Stimulated activated CD4-positive, alpha-beta T cell treated with anti-CD3 and anti-CD28 coated beads, Interleukin-2, amount 100 ng/mL, for 24 hours (primary cell): ENCODE measurements at regions not wholly inside any gene's neighbourhood (a gene's known extent, or its start where the extent isn't known, plus 50 kb on each side); places are given as distances from the start of the nearest gene placed in this dataset.

Source experiments
- DNase-seq, 2 donors: peaks; one replicate each; pipeline ENCODE4 v3.0.0-alpha.2; 2020

DNA sequence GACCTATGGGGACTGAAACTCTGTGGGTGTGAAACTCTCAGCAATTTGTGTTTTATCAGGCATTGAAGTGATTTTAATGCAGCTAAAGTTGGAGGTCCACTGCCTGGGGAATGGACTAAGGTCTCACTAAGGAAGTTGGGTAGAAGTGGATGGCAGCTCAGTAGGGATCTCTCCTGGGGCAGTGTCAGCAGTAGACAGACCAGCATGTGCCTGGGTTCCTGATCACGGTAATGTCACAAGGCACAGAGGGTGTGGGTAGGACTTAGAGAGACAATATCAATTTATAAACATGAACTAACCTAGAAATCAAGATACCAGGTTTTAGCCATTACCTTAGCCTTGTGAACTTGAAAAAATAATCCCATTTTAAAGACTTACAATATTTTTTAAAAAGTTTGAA, 380.3 kb upstream of the LCORL start:
- no peak for DNase-seq

DNA sequence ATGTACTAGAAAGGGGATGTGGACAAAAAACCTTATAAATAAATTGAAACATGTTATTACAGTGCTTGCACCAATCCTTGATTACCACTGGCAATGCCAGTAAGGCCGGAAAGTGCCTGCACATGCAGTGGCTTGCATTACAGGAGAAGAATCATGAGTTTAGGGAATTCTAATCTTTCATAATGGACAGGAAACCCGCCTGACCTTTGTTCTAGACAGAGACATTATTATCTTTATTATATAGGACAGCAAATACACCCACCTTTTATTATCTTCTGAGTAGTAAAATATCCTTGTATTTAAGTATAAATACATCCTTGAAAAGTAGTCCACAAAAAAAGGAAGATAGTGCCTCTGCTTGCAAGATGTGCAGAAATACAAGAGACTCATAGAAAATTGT, 379.9 kb upstream of the LCORL start:
- no peak for DNase-seq

DNA sequence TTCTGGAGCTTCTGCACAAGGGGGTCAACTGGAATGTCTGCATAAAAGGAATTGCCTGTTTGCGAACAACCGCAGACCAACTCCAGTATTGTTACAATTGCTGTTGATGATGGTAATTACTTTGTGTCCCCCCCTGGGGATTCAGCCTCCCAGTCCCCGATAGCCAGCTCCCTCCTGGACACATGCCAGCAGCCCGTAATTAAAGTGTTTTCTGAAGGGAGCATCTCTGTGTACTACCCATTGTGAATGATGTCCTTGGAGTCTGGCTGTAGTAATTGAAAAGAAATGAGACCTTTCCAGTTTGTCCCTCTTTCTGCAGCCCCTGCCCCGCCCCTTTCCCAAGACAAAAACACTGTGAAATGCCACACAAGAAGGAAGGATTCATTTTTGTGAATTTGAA, 377.1 kb upstream of the LCORL start:
- DNase-seq, result no peak

DNA sequence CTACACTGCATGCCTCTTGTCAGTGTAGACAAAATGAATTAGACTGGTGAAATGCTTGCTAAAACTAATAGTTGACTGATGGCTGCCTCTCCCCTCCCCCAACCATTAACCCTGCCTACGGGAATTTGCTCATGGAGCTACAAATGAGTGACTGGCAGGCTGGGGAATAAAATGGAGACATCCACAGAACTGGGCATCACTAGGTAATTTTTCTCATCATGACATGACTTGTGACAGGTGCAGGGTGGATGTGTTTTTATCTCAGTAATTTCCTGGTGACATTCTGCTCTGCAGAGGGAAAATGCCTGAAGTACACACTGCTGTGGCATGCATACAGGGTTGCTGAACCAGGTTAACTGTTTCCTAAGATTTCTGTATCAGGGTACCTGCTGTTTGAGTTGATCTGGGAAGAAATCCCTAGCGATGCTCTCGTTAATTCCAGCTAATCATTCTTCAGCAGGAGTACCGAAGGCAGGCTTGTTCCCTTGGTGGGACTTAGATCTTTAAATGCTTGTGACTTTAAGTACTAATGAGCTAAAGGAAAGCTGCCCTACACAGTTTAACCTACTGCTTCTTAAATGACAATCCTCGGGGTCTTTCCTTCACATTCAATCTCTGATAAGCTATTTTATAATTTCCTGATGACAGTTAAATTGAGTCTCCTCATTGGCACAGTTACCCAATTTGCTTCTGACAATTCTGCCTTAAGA, 376.3 kb upstream of the LCORL start:
- DNase-seq, result no peak

DNA sequence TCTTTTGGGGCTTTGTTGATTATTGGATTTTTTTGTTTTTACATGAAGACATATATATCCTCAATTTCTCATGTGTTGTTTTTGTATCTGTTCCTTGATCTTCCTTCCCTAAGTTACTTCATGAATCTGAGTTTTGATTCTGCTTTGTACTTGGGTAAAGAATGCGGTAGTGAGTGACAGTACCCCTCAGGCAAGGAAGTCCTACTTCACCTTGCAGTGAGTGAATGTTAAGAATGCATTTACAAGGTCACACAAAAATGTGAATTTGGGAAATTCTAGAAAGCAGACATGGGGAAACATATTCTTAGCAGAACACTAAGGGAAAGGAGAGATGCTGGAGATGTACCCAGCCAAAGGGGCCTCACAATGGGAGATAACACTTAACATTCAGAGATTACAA, 373.1 kb upstream of the LCORL start:
- no peak for DNase-seq

DNA sequence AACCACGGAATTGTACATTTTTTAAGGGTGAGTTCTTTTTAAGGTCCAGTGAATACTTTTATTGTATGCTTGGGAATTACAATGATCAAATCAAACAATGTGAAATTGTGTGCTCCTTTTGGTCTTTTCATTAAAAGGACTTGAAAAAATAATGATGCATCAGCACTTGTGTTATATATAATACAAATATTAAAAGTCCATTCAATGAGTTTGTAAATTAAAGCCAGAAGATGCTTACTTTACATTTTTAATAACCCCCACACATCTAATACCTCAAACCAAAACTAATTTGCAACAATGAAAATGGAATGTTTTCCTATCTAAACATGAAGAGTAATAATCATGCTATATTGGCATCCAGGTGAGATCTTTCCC, 369.8 kb upstream of the LCORL start:
- DNase-seq, result no peak

DNA sequence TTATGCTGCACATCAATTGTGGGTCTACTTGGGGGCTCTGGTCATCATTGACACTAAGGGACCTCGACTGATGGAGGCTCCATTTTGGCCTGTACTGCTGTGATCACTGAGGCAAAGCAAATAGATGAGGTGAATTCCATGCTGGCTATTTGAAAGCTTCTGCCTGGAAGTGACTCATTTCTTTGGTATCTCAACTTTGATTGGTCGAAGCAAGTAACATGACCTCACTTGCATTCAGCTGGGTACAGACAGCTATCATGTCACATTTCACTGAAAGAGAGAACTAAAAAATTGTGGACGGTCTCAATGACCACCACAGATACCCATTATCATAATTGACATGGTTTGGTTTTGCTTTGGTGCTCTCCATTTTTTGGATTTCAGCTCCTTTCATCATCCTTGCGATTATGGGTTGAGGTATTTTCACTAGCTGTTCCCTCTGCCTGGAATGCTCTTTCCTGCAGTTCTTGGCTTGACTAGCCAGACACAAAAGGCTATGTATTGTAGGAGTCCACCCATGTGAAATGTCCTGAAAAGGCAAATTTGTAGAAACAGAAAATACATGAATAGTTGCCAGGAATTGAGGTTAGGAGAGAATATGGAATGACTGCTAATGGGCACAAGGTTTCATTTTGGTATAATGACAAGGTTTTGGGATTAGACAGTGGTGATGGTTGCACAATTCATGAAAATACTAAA, 369.2 kb upstream of the LCORL start:
- DNase-seq, result no peak

DNA sequence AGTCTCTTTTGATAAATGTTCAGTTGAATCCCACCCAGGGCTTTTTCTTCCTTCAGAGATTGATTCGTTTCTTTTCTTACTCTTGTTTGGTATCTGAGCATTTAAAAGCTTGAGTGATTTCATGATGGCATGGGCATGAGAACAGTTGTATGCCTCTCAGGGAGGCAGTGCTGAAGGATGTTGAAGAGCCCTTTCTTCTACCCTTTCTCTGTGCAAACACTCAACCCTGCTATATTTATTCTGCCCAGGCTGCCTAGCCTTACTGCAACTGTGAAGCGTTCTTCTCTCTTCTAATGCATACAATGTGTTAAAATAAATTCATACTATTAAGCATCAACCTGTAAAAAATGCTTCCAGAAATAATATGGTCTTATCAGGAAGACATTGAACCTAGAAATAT, 367.6 kb upstream of the LCORL start:
- no peak for DNase-seq

DNA sequence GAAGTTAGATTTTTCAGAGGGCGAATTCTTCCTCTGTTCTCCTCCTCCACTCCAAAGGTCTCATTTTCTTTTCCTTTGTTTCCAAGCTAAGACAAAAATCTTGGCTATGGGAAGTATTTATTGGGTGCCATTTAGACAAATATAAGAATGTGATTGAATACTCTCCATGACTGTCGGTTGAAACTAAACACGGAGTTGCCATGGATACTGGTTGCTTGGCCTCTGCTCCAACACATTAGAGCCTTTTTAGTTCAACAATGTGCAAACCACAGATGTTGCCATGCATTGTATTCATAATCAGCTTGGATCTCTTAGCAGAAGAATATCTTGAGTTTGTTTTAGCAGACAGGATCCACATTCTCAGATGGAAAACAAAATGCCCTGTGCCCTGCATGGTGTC, 366.5 kb upstream of the LCORL start:
- no peak for DNase-seq

DNA sequence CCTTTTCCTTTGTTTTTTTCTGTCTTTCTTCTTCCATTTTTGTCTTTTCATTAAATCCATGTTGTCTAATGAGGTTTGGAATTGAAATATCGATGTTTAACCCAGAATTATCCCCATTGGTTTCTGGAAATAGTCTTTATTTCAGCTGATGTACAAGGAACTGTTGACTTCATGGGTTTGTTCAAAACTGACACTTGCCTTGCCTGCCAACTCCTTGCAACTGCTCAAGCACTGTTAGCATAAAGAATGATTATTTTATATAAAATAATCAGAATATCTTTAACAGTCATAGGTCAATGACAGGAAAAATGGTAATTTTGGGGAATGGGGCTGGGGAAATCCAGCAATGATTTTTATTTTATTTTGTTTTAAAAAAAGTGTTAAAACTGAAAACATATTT, 359.6 kb upstream of the LCORL start:
- DNase-seq, result no peak

DNA sequence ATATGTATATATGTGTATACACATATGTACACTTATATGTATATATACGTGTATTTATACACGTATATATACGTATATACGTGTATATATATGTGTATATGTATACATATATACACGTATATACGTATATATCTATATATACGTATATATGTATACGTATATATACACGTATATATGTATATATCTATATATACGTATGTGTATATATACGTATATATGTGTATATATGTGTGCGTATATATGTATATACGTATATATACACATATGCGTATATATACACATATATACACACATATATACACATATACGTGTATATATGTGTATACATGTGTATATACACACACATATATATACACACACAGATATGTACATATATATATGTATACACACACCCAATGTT, 348.0 kb upstream of the LCORL start:
- no peak for DNase-seq

DNA sequence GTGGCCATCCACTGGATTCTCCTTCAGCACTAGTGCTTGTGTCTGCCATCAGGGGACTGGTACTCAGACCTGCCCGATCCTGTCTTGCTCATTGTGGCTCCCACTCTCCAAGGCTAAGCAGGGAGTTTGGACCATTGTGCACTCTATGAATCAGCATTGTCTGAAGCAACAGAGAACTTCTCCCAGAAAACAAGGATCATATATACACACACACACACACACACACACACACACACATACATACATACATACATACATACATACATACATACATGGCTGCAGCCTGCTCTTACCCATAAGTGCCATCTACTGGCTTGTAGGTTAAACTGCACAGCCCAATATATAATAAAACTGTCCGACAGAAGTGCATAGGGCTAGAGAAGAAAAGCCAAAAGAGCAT, 345.3 kb upstream of the LCORL start:
- DNase-seq, result no peak

DNA sequence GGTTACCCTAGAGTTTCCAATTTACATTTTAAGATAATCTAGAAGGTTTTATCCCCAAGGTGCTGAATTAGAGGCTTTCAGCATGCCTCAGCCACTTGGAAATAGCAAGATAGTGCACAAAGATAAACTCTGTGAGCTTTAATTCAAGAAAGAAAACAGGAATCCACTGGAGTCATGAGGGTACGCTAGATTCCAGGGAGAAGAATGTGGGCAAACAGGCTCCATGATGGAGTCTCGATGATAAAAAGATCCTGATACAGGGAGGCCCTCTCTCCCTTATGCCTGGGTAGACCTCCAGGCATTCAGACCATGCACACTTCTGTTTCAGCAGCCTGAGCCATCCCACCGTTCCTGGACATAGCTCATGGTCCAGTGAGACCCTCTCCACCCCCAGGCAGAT, 344.6 kb upstream of the LCORL start:
- no peak for DNase-seq

DNA sequence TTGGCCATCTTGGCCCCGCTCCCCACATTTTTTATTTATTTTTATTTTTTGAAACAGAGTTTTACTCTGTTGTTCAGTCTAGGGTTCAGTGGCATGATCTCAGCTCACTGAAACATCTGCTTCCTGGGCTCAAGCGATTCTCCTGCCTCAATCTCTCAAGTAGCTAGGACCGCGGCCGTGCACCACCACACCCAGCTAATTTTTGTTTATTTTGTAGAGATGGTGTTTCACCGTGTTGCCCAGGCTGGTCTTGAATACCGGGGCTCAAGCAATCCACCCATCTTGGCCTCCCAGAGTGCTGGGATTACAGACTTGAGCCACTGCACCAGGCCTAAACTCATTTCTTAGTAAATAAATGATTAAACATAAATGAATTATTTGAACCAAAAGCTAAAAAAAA, 322.0 kb upstream of the LCORL start:
- no peak for DNase-seq

DNA sequence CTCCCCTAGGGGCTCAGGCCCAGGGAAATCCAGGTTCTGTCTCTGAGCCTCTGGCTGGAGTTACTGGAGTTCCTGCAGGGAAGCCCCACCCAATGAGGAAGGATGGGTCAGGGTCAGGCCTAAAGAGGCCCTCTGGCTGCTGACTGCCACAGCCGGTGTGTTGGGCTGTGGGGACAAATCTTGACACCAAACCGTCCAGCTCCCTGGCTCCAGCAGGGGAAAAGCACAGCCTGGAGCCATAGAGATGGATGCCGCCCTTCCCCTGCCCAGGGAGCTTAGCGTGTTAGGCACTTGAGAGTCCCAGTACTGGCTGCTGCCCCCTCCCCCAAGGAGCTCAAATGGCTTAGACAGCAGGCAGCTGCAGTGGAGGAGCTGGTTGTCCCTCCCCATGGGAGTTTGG, 321.3 kb upstream of the LCORL start:
- no peak for DNase-seq

DNA sequence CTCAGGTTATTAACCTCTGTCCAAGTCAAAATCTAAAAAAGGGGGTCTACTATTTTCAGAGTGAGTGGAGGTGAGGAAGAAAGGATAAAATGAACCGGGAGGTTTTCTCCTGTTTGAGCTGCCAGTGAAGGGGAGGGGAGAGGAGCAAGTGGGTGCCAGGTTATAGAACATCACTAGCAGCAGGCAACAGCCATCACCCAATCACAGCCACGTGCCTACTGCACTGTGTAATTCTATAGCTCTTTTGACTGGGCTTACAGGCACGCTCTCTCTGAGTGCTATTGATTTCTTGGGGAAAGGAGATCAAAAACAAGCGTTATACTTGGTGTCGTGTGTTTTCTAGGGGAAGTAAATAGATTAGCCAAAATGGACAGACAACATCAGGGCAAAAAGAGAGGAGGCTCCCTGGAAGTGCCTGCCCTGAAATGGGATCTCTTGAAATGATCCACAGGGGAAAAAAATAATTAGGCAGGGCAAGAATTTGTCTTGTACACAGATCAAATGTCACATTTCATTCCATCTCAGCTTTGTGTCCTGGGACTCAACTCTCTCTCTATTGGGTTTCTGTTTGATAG, 300.5 kb upstream of the LCORL start:
- no peak for DNase-seq

DNA sequence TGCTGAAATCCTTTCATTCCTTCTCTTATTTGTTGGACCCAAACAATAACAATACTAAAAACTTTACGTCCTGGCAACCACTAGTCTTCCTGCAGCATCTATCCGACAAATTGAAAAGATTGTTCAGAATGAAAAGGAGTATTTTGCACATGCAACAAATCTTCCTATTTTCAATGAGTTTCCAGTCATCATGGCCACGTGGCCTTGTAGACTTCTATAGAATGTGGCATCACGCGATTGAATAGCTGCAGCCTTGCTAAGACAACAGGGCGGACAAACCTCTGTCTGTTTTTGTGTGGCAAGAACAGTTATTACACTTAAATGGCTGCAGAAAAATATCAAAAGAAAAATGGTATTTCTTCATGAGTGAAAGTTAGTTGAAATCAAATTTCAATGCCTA, 297.9 kb upstream of the LCORL start:
- DNase-seq, result no peak

DNA sequence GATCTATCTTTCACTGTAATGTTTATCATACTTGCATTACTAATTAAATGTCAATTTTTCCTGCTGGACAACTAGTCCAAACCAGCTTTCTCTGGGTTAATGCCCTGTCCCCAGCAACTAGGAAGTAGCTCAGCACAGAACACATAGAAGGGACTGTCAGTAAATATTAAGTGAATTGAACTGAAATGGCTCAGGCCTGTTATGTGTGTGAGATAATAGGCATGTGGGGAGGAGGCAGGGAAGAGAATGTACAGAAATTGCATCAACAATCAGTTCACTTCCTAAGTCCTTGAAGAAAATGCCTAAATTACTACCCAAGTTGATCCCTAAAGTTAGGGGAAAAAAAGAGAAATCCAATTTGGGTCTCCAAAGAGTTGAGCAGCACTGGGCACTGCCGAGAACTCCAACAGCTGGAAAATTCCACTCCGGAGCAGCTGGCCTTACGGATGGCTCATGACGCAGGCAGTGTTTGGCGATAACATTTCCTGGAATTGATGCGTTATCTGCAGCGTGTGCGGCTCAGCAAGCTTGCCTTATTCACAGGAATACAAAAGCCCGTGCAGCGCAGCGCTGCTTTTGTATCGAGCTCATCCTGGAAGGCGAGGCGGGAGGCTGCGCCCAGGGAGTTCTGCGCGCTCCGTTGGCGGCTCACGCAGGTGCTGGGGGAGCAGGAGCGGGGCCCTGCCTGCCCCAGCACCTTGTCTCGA, 297.3 kb upstream of the LCORL start:
- no peak for DNase-seq

DNA sequence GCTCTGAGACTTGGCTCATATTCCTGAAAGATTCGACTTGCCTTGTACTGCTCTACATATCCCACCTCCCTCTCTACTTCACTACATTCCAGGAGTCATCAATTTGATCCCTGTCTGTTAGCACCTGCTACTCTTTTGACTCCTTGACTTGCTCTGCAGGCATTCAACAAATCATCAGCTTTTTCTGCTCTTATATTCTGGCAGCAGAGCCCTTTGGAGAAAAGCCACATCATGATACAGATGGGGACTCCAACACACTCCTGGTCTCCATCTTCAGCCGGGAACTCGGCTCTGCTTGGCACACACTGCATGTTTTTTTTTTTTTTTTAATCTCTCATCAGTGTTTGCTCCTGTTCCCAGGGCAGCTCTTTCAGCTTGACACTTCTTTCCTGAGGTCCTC, 293.2 kb upstream of the LCORL start:
- DNase-seq, result no peak

DNA sequence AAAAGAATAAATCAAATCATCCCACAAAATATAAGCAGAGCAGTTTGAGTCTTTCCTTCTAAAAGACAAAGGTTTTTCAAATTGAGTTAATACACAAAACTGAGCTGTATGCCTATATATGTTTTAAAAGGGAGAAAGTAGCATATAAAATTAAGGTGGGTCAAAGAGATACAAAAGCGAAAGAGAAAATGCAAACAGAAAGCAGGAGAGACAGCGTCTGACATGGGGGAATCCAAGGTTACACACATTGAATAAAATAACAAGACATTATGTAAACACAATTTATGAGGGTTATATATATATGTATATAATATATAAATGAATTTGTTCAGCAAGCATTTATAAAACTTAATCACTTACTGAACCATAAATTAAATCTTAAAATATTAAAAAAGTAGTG, 276.1 kb upstream of the LCORL start:
- DNase-seq, result no peak

DNA sequence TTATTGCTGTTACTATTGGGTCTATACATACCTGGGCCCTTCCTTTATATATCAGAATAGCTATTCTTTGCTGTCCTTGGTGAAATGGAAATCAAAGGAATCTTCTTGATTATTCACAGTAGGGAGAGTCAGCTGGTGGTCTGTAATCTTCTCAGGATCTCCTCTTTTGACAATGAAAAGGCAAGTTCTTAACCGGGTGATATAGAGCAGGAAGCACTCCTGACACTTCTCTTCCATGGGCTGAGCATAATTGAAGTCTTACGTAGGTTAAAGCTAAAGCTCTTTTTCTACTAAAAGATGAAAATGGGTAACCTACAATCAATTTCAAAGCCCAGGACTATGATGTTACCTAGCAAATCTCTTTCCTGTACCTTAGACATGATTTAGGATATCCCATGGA, 274.9 kb upstream of the LCORL start:
- DNase-seq, result no peak

DNA sequence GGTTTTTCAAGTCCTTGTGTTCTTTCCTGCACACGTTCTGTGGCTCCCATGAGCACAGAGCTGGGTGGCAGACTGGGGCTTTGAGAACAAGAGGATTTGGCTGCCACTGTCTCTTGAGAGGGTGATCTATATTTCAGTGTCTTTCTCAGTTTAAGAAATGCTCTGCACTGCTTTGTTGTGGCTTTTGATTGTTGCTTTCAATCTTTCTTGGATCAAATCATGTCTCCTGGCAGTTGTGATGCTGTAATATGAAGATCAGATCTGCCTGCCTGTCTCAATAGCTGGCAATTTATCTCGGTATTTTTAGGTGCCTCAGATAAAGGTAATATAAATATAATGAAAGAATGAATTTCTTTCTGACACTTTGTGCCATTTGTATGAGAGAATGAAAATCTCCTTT, 273.3 kb upstream of the LCORL start:
- DNase-seq, result no peak

DNA sequence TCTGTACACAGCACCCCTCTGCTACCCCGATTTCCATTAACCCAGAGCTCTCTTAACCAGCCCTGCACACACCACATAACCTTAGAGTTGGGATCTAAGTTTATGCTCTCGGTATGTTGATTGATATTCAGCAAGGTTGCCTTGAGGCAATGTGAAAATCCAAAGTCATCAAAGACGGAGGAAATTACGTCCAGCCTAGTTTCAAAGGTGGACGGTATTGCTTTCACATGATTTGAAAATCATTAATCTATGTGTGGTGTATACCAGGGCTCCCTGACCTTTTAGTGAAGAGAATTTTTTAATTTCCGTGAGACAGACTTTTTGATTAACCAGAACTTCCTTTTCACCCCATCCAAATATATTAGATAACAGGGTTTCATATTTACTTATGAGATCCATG, 272.5 kb upstream of the LCORL start:
- DNase-seq, result no peak

DNA sequence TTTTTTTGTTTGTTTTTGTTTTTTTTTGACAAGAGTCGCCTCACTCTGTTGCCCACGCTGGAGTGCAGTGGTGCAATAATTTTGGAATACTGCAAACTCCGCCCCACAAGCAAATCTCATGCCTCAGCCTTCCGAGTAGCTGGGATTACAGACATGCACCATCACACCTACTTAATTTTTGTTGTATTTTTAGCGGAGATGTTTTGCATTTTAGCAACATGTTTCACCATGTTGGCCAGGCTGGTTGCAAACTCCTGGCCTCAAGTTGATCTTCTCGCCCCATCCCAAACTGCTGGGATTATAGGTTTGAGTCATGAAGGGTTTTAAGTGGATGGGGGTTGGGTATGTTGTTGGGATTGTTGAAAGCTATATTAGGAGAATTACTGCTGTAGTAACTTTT, 270.9 kb upstream of the LCORL start:
- no peak for DNase-seq
